Neural cell (in vitro differentiated cells): ENCODE measurements at regions not wholly inside any gene's neighbourhood (a gene's known extent, or its start where the extent isn't known, plus 50 kb on each side); places are given as distances from the start of the nearest gene placed in this dataset.

ENCODE experiments used
- H2AFZ ChIP-seq: fragments of 200-600, 300-800 bp; sonication (generic), shearing (Covaris generic); 2 replicates; pipeline ENCODE4 v1.6.0; 2014; ENCODE audit warnings: low read depth, mild to moderate bottlenecking, antibody characterized with exemption, low read length, moderate library complexity
- H3F3A ChIP-seq: fragments of 200-600 bp; shearing (Covaris generic); 2 replicates; pipeline ENCODE4 v1.6.1; 2016; ENCODE audit warnings: mild to moderate bottlenecking, moderate library complexity, mixed read lengths, antibody characterized with exemption, low read length; ENCODE audit not compliant: insufficient read depth, poor library complexity, severe bottlenecking
- H3K27ac ChIP-seq: fragments of 200-600, 300-800 bp; sonication (generic), shearing (Covaris generic); 2 replicates; pipeline ENCODE4 v1.5.1; 2014; ENCODE audit warnings: mild to moderate bottlenecking, low read length, moderate library complexity
- H3K27me3 ChIP-seq: fragments of 300-800, 200-600 bp; sonication (generic), shearing (Covaris generic); 2 replicates; pipeline ENCODE4 v1.6.0; 2014; ENCODE audit warnings: mild to moderate bottlenecking, low read depth, low read length, moderate library complexity; ENCODE audit not compliant: insufficient read depth
- H3K36me3 ChIP-seq: fragments of 300-800, 200-600 bp; sonication (generic), shearing (Covaris generic); 2 replicates; pipeline ENCODE4 v1.5.1; 2014; ENCODE audit warnings: mild to moderate bottlenecking, antibody characterized with exemption, low read length, moderate library complexity; ENCODE audit not compliant: insufficient read depth
- H3K4me2 ChIP-seq: fragments of 300-800, 200-600 bp; sonication (generic), shearing (Covaris generic); 2 replicates; pipeline ENCODE4 v1.6.0; 2014; ENCODE audit warnings: mild to moderate bottlenecking, low read length
- H3K4me3 ChIP-seq: fragments of 300-800, 200-600 bp; sonication (generic), shearing (Covaris generic); 2 replicates; pipeline ENCODE4 v1.5.1; 2014; ENCODE audit warnings: mild to moderate bottlenecking, low read length, moderate library complexity
- H3K79me2 ChIP-seq: fragments of 200-600 bp; shearing (Covaris generic); replicated peaks from 2 replicates; pipeline ENCODE4 v1.6.0; 2014; ENCODE audit warnings: mild to moderate bottlenecking, low read length, moderate library complexity; ENCODE audit not compliant: insufficient read depth
- H3K9ac ChIP-seq: fragments of 300-800, 200-600 bp; sonication (generic), shearing (Covaris generic); 2 replicates; pipeline ENCODE4 v1.6.1; 2016; ENCODE audit warnings: mild to moderate bottlenecking, low read length, mixed read lengths
- H3K9me2 ChIP-seq: fragments of 200-600 bp; shearing (Covaris generic); 2 replicates; pipeline ENCODE4 v1.6.1; 2016; ENCODE audit warnings: mild to moderate bottlenecking, low read length, mixed read lengths; ENCODE audit not compliant: insufficient read depth
- H3K9me3 ChIP-seq: fragments of 200-600, 300-800 bp; sonication (generic), shearing (Covaris generic); 2 replicates; pipeline ENCODE4 v1.6.1; 2016; ENCODE audit warnings: mild to moderate bottlenecking, mixed run types, low read length, moderate library complexity, mixed read lengths
- H4K20me1 ChIP-seq: fragments of 200-600 bp; shearing (Covaris generic); 2 replicates; pipeline ENCODE4 v1.6.1; 2016; ENCODE audit warnings: mild to moderate bottlenecking, mixed run types; ENCODE audit not compliant: insufficient read depth
- EP300 ChIP-seq: fragments of 450-650 bp; conservative IDR thresholded peaks from 2 replicates; pipeline ENCODE4 v1.6.1; 2014; ENCODE audit warnings: antibody characterized with exemption, mild to moderate bottlenecking, moderate library complexity; ENCODE audit not compliant: poor library complexity, severe bottlenecking
- EZH2 ChIP-seq: fragments of 200-600, 300-800 bp; shearing (Covaris generic), sonication (generic); IDR thresholded peaks from 2 replicates; pipeline ENCODE4 v1.6.1; 2014; ENCODE audit warnings: antibody characterized with exemption, low read length, borderline replicate concordance, mild to moderate bottlenecking; ENCODE audit not compliant: insufficient read depth, poor library complexity, severe bottlenecking
- MXI1 ChIP-seq: fragments of 450-650 bp; conservative IDR thresholded peaks from 2 replicates; pipeline ENCODE4 v1.6.1; 2014; ENCODE audit warnings: antibody characterized with exemption, mild to moderate bottlenecking; ENCODE audit not compliant: poor library complexity, severe bottlenecking
- POLR2AphosphoS5 ChIP-seq: IDR thresholded peaks from 2 replicates; pipeline ENCODE4 v1.6.1; 2012
- RAD21 ChIP-seq: fragments of 450-650 bp; conservative IDR thresholded peaks from 2 replicates; pipeline ENCODE4 v1.6.1; 2014; ENCODE audit warnings: antibody characterized with exemption, mild to moderate bottlenecking, moderate library complexity
- SMC3 ChIP-seq: fragments of 450-650 bp; conservative IDR thresholded peaks from 2 replicates; pipeline ENCODE4 v1.6.1; 2014; ENCODE audit warnings: antibody characterized with exemption, mild to moderate bottlenecking, moderate library complexity; ENCODE audit not compliant: poor library complexity
- TAF1 ChIP-seq: IDR thresholded peaks from 2 replicates; pipeline ENCODE4 v1.6.1; 2012; ENCODE audit warnings: low read depth
- TF ChIP-seq, protein P1 (sequence below): fragments of 450-650 bp; IDR thresholded peaks from 2 replicates; pipeline ENCODE4 v1.5.1; 2014; ENCODE audit warnings: antibody characterized with exemption, mild to moderate bottlenecking, moderate library complexity; ENCODE audit not compliant: poor library complexity, severe bottlenecking
- TF ChIP-seq, protein P2 (sequence below): IDR thresholded peaks from 2 replicates; pipeline ENCODE4 v1.6.1; 2012; ENCODE audit warnings: borderline replicate concordance

DNA sequence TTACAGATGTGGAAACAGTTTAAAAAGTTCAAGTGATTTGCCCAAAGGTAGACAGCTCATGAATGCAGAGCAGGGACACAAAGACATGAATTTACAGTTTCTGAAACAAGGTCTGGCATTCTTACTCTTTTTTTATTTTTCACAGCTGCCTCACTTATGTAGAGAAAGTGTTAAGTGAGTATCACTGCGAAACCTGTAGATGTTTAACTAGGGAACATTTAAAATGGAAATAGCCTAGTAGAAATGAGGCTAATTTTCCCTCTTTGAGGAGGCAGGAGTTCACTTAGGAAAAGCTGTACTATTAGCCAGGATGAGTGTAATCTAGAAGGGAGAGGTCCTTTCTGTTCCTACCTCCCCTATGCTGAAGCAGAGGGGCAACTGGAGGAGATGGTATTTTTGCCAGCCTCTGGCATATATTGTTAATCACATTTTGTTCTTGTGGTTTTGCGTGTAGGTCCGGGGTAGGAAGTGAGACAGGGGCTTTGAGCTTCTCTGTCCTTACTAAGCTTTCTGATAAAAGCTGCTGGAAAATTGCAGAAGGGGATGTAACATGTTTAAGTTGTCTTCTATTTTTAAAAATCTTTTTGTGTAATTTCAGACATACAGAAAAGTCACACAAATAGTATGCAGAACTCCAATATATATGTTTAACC is 492.8 kb upstream of the NR3C2 start:
- Histone ChIP-seq H3K9me3 (no peaks in the 10 kb centered on the region), H3F3A (no peaks in the 10 kb centered on the region), H3K36me3 (no peaks in the 10 kb centered on the region), H3K27me3 (no peaks in the 10 kb centered on the region), H3K9ac (no peak overlapping the region), H3K9me2 (no peaks in the 10 kb centered on the region), H3K79me2 (no peaks in the 10 kb centered on the region), H2AFZ (no peak overlapping the region), H4K20me1 (no peaks in the 10 kb centered on the region), H3K27ac (no peak overlapping the region), H3K4me2 (no peak overlapping the region), H3K4me3 (no peak overlapping the region)
- TF ChIP-seq, protein P1, sequence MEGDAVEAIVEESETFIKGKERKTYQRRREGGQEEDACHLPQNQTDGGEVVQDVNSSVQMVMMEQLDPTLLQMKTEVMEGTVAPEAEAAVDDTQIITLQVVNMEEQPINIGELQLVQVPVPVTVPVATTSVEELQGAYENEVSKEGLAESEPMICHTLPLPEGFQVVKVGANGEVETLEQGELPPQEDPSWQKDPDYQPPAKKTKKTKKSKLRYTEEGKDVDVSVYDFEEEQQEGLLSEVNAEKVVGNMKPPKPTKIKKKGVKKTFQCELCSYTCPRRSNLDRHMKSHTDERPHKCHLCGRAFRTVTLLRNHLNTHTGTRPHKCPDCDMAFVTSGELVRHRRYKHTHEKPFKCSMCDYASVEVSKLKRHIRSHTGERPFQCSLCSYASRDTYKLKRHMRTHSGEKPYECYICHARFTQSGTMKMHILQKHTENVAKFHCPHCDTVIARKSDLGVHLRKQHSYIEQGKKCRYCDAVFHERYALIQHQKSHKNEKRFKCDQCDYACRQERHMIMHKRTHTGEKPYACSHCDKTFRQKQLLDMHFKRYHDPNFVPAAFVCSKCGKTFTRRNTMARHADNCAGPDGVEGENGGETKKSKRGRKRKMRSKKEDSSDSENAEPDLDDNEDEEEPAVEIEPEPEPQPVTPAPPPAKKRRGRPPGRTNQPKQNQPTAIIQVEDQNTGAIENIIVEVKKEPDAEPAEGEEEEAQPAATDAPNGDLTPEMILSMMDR = no peak
- TF ChIP-seq SMC3 (no peak), POLR2AphosphoS5 (no peak), EP300 (no peak), RAD21 (no peak), MXI1 (no peak), EZH2 (no peak), TAF1 (no peak)
- TF ChIP-seq, protein P2, sequence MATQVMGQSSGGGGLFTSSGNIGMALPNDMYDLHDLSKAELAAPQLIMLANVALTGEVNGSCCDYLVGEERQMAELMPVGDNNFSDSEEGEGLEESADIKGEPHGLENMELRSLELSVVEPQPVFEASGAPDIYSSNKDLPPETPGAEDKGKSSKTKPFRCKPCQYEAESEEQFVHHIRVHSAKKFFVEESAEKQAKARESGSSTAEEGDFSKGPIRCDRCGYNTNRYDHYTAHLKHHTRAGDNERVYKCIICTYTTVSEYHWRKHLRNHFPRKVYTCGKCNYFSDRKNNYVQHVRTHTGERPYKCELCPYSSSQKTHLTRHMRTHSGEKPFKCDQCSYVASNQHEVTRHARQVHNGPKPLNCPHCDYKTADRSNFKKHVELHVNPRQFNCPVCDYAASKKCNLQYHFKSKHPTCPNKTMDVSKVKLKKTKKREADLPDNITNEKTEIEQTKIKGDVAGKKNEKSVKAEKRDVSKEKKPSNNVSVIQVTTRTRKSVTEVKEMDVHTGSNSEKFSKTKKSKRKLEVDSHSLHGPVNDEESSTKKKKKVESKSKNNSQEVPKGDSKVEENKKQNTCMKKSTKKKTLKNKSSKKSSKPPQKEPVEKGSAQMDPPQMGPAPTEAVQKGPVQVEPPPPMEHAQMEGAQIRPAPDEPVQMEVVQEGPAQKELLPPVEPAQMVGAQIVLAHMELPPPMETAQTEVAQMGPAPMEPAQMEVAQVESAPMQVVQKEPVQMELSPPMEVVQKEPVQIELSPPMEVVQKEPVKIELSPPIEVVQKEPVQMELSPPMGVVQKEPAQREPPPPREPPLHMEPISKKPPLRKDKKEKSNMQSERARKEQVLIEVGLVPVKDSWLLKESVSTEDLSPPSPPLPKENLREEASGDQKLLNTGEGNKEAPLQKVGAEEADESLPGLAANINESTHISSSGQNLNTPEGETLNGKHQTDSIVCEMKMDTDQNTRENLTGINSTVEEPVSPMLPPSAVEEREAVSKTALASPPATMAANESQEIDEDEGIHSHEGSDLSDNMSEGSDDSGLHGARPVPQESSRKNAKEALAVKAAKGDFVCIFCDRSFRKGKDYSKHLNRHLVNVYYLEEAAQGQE = no peak

GRCh38 chr4:148926276-148927260 is 484.4 kb upstream of the NR3C2 start:
- H3K4me2 ChIP-seq = no peak overlapping the region
- H3K9me3 ChIP-seq = no peaks in the 10 kb centered on the region
- H2AFZ ChIP-seq = no peak overlapping the region
- H3K4me3 ChIP-seq = no peak overlapping the region
- H3K9ac ChIP-seq = no peak overlapping the region
- no peaks in the 10 kb centered on the region for H4K20me1 ChIP-seq
- no peaks in the 10 kb centered on the region for H3F3A ChIP-seq
- no peak for TF ChIP-seq EZH2
- TF ChIP-seq EP300 = no peak
- TF ChIP-seq MXI1 = no peak
- TF ChIP-seq TAF1 = no peak
- TF ChIP-seq, protein P2 = no peak
- TF ChIP-seq, protein P1 = no peak
- TF ChIP-seq RAD21 = no peak
- no peak for TF ChIP-seq SMC3
- TF ChIP-seq POLR2AphosphoS5 = no peak
- H3K79me2 ChIP-seq = no peaks in the 10 kb centered on the region
- H3K36me3 ChIP-seq = no peaks in the 10 kb centered on the region
- no peak overlapping the region for H3K27ac ChIP-seq
- H3K27me3 ChIP-seq = no peaks in the 10 kb centered on the region
- no peaks in the 10 kb centered on the region for H3K9me2 ChIP-seq
